Esophagus muscularis mucosa (tissue), 3 donors: ENCODE measurements at regions not wholly inside any gene's neighbourhood (a gene's known extent, or its start where the extent isn't known, plus 50 kb on each side); places are given as distances from the start of the nearest gene placed in this dataset.

Experiments
- EP300 ChIP-seq: sonication (generic); formaldehyde crosslinking; IDR thresholded peaks from one replicate; pipeline ENCODE4 v1.6.1; 2017; ENCODE audit warnings: antibody characterized with exemption
- TF ChIP-seq, protein P1 (sequence below), 3 experiments: fragments of 200-600 bp in 2 of 3; fragments of 450-650 bp in 1 of 3; sonication (generic) in 2 of 3; IDR thresholded peaks; one replicate each; pipeline ENCODE4 v1.5.1; 2017 to 2019; ENCODE audit warnings: antibody characterized with exemption in 3 of 3, mild to moderate bottlenecking in 2 of 3, moderate library complexity in 1 of 3

DNA sequence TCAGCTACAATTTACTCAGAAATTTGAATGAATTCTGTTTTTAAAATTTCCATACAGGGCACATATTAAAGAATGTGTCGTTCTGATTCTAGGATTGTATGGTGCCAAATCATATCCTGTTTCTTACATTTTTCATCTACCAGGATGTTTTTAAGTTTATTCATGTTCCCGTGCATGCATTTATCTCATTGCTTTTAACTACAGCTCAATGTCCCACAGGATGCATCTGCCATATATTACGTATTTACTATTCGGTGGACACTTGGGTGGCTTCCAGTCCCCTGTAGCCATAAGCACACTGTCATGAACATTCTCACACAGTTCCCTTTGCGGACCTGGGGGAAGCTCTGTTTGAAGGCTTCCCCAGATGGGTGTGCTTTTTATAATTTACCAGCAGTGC, 122.3 kb downstream of the CCDC71L start:
- TF ChIP-seq, protein P1, sequence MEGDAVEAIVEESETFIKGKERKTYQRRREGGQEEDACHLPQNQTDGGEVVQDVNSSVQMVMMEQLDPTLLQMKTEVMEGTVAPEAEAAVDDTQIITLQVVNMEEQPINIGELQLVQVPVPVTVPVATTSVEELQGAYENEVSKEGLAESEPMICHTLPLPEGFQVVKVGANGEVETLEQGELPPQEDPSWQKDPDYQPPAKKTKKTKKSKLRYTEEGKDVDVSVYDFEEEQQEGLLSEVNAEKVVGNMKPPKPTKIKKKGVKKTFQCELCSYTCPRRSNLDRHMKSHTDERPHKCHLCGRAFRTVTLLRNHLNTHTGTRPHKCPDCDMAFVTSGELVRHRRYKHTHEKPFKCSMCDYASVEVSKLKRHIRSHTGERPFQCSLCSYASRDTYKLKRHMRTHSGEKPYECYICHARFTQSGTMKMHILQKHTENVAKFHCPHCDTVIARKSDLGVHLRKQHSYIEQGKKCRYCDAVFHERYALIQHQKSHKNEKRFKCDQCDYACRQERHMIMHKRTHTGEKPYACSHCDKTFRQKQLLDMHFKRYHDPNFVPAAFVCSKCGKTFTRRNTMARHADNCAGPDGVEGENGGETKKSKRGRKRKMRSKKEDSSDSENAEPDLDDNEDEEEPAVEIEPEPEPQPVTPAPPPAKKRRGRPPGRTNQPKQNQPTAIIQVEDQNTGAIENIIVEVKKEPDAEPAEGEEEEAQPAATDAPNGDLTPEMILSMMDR (IDR thresholded peaks at IDR 0.05): no peak
- TF ChIP-seq EP300: no peak
